HG03064 (cell line): ENCODE measurements at regions not wholly inside any gene's neighbourhood (a gene's known extent, or its start where the extent isn't known, plus 50 kb on each side); places are given as distances from the start of the nearest gene placed in this dataset.

Source experiments
- ATAC-seq: cut with Tn5 transposase; IDR thresholded peaks from one replicate; pipeline ENCODE4 v1.9.1; 2021; ENCODE audit warnings: low read depth; ENCODE audit not compliant: unreplicated experiment

DNA sequence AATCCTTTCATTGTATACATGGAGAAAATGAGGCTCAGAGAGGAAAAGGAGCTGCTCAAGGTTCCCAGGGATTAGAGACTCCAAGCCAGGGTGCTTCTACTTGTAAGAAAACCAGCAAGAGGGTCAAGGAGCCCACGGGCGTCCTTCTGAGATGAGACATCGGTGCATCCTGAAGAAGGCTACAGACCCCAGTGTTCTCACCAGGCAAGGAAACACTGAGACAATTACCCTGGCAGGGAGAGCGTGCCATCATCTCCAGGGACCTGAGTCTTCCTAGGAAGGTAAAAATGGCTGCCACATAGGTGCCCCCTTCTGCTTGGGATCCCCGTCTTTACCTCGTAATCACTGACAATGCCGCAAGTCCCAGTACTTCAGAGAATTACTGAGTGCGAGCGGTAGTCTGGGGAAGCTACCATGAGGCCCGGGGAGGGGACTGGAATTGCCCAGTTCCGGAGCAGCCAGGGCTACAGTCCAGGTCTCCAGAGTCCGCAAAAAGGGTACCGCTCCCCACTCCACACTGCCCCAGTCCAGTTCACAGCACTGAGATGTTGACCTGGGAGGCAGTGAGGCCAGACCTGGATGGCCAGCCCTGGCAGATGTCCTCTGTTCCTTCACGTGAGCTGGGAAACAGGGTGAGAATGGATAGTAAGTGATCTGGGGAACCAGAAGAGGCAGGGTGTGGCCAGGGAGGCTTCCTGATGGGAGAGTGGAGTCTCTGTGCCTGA lies 164.7 kb upstream of the SMAD3 start:
- no peak for ATAC-seq

DNA sequence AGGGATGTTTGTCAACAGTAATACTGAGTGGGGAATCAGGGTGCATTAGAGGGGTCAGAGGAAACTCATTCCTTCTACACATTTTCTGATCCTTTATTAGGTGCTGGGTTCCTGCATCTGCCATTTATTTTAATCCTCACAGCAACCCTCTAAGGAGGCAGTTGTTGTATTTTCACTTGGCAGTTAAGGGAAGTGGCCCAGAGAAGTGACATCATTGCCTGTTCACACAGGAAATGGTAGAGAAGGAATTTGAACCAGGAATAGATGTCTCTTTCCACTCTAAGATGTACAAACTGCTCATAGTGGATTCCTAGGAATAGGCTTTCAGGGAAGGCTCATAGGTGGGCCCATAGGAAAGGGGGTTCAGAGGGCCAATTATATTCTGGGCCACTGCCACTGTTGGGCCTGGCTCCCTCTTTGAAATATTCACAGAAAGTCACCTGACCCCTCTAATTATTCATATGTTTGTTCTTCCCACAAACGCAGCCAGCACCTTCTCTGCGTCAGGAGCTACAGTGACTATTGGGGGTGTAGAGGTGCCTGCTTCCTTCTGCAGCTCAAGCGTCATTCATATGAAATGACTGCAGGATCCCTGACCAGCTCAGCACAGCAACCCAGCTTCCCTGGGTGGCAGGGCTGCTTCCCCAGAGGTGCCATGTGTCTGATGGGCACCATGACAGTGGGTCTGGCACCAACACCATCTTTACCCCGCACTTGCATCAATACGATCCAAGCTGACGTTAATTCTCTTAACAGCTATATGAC lies 163.9 kb upstream of the SMAD3 start:
- no peak for ATAC-seq

DNA sequence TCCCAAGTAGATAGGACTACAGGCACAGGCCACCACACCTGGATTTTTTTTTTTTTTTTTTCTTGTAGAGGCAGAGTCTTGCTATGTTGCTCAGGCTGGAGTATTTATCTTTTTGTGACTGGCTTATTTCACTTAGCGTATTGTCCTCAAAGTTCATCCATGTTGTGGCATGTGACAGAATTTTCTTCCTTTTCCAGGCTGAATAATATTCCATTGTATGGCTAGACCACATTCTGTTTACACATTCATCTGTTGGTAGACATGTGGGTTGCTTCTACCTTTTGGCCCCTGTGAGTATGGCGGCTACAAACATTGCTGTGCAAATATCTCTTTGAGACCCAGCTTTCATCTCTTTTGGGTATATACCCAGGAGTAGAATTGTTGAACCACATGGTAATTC lies 160.2 kb upstream of the SMAD3 start:
- no peak for ATAC-seq

DNA sequence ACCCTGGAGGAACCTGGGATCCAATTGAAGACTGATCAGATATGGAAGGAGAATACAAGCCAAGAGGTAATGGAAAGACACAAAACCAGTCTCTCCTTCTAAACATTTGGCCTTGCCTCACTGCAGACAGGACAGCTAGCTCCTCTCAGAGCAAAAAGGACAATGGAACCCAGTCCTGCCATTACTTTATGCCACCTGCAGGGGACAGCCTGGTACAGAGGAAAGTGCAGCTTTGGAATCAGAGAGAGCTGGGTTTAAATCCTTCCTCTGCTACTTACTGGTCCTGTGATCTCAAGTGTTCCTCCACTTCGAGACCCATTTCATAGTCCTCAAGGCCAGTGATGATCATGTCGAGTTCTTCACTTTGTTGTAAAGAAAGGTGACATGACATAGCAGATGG lies 159.4 kb upstream of the SMAD3 start:
- no peak for ATAC-seq

DNA sequence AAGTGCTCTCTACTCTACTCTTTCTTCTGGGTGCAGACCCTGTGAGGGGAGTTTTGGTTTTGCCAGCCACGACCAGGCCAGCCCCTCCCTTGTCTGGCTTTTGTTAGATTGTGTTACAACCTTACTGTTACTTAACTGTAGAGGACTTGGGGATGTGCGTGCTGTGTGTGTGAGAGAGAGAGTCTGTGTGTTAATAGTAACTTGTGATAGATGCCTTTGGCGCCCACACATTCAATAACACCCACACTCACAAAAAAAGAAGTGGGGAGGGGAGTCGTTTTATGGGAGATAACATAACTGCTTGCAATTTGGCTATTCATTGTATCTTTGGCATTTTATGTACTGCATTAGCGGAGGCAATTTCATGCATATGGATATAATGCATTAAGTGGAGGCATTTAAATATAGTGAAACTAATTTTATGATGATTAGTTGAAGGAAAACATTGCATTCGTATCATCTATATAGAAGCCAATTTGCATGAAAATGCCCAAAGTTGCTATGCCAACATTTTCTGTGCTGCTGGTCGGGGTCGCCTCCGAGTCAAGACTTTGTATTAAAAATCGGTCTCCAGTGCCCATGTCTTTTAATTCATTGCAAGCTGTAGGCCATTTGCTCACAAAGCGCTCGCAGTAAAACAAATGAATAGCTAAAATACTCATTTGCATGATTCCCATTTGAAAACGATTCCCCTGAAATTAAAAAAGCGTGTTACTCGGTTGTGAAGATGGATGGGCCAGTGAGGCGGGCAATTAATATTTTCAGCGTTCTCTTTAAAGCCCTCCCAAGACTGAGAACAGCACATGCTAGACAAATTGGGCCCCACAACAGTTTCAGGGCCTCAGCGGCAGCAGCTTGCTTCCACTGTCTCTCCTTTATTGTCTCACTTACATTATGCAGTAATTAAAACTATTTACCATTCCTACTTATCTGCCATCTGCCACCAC lies 158.5 kb upstream of the SMAD3 start:
- ATAC-seq = no peak

DNA sequence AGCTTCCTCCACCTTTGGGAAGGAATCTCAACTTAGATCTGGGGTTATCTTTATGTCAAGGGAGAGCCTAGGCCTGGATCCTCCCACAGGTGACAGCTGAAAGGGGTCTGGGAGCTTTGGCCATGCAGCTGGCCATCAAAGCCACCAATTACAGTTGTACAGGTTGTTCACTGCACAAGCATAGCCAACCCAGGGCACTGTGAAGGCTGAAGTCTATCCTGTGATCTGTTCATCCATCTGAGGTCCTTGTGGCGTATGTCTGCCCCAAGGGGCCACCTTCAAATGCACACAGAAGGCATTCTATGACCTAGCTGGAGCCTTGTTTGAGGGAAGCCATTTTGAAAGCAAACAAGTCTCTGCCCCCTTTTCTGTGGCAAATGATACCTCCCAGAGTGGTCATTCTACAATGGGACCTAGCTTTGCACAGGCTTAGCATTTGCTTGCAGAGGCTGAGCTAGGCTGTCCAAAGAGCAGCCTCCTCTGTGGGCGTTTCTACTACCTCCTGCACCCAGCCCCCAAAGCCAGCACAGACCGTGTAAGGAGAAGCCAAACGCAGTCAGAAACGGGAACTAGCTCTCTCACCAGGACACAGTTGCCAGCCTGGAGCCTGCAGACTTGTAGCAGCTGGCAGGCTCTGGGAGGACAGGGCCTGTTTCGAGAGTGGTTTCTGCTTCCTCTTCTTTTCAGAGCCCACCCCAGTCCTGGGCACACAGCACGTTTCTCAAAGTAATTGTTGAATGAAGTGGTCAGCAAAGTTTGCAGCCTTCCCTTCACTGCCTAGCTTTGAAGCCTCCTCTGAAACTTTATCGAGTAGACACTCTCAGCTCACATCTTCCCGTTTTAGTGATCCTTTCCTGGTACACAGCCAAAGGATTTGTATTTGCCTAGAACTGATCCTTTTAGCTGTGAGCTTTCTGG lies 157.3 kb upstream of the SMAD3 start:
- ATAC-seq = no peak

DNA sequence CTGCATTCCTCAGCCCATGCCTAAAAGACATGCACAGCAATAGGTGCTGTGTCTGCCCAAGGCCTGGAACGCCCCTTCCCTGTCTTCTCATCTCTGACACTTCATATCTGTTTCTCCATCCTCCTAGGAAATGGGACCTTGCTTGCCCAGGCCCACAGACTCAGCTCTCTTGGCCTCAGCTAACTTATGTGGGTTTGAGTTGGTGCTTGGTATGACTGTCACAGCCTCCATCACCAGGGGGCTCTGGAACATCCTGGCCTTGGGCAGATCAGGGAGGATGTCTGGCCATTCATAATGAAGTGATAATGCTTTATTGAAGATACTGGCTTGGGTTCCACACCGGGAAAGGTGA lies 156.7 kb upstream of the SMAD3 start:
- ATAC-seq = no peak

DNA sequence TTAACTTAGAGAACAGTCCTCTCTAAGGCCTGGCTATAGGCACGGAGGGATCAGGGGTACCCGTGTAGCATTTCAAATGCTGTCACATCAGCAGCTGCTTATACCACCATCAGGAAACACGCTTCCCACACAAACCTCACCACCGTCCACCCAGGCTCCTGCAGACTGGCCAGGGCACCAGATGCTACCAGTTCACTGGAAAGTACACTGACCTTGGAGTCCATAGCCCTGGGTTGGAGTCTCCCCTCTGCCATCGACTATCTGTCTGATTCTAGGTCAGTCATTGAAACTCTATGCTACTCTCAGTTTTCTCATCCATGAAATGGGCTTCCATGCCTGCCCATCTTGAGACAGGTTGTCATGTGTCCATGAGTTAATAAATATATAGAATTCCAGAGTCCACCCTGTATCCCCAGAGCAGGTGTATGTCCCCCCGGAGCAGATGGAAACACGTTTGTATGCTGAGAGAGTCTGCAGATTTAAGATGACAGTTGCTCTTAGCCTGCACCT lies 156.0 kb upstream of the SMAD3 start:
- no peak for ATAC-seq

DNA sequence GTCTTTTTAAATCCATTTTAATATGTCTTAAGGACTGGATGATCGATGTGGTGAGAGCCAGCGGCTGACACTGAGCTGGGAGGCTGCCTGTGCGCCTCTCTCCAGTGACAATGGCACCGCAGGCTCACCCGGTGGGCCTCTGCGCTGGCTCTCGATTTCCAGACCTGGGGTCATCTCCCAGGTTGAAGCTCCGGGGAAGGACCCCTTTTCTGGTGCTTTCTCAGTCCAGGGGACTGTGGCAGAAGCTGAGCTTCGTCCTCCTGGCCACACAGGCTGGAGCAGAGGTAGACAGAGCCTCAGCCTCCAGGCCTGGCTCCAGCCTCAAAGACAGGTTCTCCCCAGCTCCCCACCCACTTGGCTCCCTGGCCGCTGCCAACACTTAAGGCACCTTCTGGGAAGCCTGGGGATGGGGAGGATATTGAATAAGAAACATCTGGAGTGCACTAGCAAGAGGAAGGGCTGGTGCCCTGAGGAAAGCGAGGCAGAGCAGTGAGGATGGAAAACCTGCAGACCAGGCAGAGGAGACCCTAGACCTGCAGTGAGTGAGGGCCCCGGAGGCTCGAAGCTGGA lies 154.2 kb upstream of the SMAD3 start:
- no peak for ATAC-seq

DNA sequence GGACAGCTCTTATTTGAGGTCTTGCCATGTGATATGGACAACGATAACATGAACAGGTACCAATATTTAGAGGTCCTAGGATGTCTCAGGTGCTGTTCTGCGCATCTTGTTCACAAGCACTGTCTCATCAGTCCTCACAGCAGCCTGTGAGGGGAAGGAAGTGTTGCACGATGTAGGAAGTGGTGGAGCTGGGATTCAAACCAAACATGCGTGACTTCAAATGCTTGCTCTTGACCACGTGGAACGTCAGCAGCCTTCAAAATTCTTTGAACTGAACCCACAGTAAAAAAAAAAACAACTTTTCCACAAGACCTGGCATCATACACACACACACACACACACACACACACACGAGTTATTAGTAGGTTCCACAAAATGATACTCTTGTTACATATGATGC lies 153.4 kb upstream of the SMAD3 start:
- ATAC-seq = no peak

DNA sequence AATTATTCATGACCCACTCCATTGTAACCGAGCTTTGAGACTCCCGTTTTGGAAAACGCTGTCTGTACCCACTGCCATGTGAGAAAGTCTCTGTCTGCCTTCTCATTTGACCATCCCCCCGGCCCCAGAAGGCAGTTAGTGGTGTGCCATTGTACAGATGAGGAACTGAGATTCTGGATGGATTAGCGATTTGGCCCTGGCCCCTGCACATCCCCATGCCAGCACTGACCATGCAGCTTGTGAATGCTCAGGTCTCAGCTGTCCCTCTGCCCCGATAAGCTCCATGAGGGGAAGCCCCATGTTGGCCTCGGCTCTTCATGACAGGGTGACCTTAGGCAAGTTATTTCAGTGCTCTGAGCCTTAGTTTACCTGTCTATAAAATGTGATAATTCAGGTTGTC lies 153.0 kb upstream of the SMAD3 start:
- ATAC-seq = no peak

DNA sequence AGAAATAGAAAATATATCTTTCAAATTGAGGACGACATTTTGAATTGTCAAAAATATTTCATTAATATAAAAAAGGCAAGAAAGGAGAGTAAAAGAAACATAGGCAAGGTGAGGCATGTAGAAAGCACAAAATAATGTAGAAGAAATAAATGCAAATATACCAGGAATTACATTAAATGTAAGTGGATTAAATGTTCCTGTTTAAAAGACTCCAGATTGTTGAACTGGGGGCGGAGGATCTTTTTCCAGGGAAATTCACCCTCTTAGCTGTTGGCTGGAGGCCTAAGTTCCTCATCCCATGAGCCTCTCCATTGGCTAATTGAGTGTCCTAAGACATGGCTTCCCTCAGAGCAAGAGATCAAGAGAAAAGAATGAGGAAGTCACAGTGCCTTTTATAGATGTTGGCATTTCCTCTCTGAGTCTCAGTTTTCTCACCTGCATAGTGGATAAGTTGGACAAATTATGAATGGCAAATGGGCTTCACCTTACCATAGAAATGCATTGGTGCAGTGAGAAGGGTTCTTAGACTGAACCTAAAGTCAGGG lies 147.4 kb upstream of the SMAD3 start:
- ATAC-seq = no peak

DNA sequence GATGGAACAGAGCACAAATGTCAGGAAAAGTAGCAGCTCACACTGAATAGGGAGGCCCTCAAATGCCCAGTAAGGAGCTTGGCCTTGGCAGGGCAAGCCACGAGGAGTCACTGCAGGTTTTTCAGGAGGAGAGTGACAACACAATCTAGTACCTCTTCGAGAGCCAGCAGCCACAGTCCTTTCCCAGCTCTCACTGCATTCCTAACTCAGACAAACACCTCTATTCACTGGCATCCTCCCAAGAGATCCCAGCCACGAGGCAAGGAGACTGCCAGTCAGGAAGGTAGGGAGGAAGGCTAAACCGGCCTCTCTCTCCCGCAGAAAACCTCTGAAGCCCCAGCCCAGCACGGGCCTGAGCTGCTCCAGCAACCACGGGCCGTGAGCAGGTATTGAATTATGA lies 146.0 kb upstream of the SMAD3 start:
- no peak for ATAC-seq

DNA sequence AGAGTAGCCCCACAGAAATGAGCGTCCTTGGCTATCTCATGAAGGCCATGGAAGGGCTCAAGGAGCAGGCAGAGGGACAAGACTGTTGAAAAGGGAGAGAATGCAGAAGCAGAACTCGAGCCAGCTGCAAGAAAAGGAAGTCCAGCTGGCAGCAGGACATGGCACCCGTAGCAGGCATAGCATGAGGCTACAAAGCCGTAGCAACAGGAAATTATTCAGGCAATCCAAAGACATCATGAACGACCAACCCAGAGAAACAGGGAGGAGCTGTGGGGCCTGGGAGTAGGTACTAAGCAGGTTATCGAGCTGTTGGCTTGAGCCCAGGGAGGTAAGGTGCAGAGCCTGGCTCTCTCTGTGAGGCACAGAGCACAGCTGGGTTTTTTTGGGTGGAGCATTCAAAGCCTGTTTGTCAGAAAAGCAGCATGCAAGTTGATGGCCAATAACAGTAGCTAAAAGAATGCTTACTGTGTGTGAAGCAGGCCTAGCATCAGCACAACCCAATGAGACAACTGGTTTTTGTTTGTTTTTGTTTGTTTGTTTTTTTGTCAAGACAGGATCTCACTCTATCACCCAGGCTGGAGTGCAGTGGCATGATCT lies 144.0 kb upstream of the SMAD3 start:
- ATAC-seq = no peak

DNA sequence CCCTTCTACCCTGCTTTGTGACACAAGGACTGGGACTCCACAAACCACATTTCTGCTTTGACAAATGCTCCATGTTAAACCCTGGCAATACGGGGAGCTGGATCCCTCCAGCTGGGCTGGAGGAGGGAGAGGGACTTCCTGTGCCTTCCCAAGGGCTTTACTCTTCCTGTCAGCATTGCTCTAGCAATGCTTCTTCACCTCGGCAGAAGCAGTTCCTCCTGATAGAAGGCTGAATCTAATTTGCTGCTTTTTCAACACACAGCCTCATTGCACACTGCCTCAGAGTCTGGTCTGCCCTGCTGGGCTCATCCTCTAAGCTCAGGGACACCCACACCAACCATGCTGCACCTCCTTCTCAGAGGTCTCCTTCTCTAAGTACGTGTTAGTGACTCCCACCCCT lies 142.8 kb upstream of the SMAD3 start:
- no peak for ATAC-seq

DNA sequence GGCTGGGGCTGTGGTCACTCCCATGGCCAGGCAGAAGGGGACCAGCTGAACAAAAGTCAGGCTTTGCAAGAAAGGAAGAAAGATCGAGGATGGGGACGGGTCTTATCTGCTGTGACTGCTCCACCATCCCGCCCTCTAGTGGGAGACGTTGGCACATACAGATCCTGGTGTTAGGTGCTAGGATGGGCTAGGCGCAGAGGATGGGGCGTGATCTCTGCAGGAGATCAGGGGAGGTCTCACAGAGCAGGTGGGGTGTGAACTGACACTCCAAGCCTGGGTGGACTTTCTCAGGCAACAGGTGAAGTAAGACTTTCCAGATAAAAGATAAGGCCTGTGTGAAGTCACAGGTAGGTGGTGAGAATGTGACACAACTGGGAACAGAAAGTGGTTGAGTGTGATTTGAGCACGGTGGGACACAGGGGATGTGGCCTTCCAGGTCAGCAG lies 141.9 kb upstream of the SMAD3 start:
- no peak for ATAC-seq

DNA sequence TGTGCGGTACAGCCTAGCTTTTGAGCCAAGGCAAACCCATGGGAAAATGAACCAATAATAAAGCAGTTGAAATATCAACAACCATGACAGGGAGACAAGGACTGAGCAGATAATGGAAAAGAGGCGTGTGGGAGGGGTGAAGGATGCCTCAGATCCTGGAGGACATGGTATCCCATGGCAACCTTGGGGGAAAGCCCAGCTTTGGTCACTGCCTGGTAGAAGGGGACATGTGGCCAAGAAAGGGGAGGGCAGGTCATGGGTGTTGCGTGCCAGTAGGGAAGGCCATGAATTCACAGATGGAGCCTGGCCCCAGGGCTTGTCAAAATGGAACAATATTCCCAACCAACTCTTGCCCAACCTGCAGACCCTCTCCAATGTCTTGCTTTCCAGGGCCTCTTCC lies 140.5 kb upstream of the SMAD3 start:
- no peak for ATAC-seq

DNA sequence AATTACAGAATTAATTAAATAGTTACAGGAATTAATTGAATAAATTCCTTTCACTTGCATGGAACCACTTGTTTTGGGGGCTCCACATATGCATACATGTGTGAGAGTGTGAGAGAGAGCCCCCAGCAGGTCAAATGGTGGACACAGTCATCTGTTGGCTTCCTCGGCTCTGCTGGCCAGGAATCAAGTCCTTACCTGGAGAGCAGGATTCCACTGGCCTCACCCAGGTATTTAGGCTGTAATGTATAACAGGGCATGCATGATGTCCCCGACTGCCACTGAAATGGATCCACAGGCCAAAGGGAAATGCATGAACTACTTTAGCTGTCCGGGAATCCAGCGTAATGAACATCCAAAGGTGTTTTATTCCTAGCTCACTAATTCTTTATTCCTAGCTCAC lies 139.7 kb upstream of the SMAD3 start:
- no peak for ATAC-seq
